Muscle of leg (tissue), 3 donors: ENCODE measurements at regions not wholly inside any gene's neighbourhood (a gene's known extent, or its start where the extent isn't known, plus 50 kb on each side); places are given as distances from the start of the nearest gene placed in this dataset.

Experiments
- DNase-seq: peaks from one replicate; pipeline ENCODE4 v3.0.0; 2013
- H3K27ac ChIP-seq: one replicate; pipeline ENCODE4 v1.5.1; 2013; ENCODE audit warnings: mild to moderate bottlenecking, low read length, control low read depth
- H3K27me3 ChIP-seq: one replicate; pipeline ENCODE4 v1.6.1; 2013; ENCODE audit warnings: low read length; ENCODE audit not compliant: control insufficient read depth, insufficient read depth
- H3K36me3 ChIP-seq: one replicate; pipeline ENCODE4 v1.6.1; 2013; ENCODE audit warnings: low read length; ENCODE audit not compliant: control insufficient read depth, insufficient read depth
- H3K4me1 ChIP-seq: one replicate; pipeline ENCODE4 v1.6.1; 2013; ENCODE audit warnings: low read length; ENCODE audit not compliant: control insufficient read depth, insufficient read depth
- H3K4me3 ChIP-seq: one replicate; pipeline ENCODE4 v1.5.1; 2013; ENCODE audit warnings: low read length, control low read depth
- H3K9me3 ChIP-seq: replicated peaks from 2 replicates; pipeline ENCODE4 v1.6.1; 2013; ENCODE audit warnings: low read depth, low read length; ENCODE audit not compliant: control insufficient read depth
- WGBS: methylation state at CpG from one replicate; pipeline ENCODE4 v1.1.5; 2013; ENCODE audit warnings: missing lambda C conversion rate; ENCODE audit not compliant: insufficient coverage; 5-methylcytosine and 5-hydroxymethylcytosine counted together

DNA sequence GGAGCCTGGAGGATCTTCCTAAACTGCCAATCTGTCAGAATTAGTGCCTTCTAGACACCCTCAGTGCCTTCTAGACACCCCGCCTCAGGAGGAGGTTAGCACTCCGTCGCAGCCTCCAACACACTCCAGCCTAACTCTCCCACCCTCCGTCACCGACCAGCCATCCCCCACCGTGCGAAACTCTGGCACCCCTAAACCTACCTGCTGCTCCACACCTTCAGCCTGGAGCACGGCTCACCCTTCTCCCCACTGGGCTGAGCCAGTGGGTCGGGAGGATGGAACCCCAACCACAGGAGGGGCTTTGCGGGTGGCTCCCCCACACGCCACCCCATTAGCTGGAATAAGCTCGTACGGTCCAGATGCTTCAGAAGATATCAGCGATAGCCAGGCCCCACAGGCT, 468.9 kb upstream of the HS6ST1 start:
- 85% methylated on average over 11 of the region's 14 CpGs for WGBS
- no peak for DNase-seq
- Histone ChIP-seq H3K9me3 (no peaks in the 10 kb centered on the region), H3K27ac (no peak overlapping the region), H3K27me3 (peaks cover 2% of the 10 kb centered on the region), H3K4me1 (no peaks in the 10 kb centered on the region), H3K36me3 (no peaks in the 10 kb centered on the region), H3K4me3 (no peak overlapping the region)

- 76% methylated on average over 7 of the region's 9 CpGs for WGBS
- no peaks in the 10 kb centered on the region for H3K36me3 ChIP-seq
- no peaks in the 10 kb centered on the region for H3K4me1 ChIP-seq
- H3K4me3 ChIP-seq = no peak overlapping the region
- DNase-seq = no peak
- H3K9me3 ChIP-seq = no peaks in the 10 kb centered on the region
- H3K27ac ChIP-seq = no peak overlapping the region
- peaks cover 2% of the 10 kb centered on the region for H3K27me3 ChIP-seq
Observed at GRCh38 chr2:128788636-128789220, 470.1 kb upstream of the HS6ST1 start.

- Histone ChIP-seq H3K4me1 (no peaks in the 10 kb centered on the region), H3K4me3 (no peak overlapping the region), H3K9me3 (no peaks in the 10 kb centered on the region), H3K27me3 (peaks cover 2% of the 10 kb centered on the region), H3K36me3 (no peaks in the 10 kb centered on the region), H3K27ac (no peak overlapping the region)
- DNase-seq = no peak
- WGBS = 66% methylated on average over 5 of the region's 6 CpGs
Observed at GRCh38 chr2:128789221-128789620, 470.6 kb upstream of the HS6ST1 start.

DNA sequence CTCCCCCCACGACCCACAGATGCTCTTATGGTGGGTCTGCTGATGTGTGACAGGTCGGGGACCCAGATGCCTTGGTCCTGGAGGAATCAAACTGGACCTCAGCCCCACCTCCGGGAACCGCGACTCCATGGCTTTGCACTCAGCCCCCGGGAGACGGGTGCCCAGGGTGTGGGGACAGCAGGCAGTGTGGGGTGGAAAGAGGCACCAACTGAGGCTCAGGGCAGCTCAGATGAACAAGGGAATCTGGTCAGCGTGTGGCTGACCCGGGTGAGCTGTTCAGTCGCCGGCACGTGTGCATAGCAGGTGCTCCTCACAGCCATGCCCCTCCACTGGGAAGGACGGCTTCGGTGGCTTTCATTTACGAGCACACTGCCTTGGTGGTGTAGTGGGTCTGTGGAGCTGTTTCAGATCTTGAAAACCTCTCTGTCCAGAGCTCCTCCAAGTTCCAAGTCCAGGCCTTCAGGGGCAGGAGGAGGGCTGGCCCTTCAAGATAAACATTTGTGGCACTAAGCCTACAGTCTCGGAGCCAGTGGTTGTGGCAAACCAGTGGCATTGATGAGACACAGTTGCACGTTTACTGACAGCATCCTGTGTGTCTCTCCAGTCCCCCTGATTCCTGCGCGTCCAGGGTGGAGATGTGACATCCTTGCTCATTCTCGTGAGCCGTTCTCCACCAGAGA, 471.2 kb upstream of the HS6ST1 start:
- WGBS = 87% methylated on average over 13 of the region's 21 CpGs
- Histone ChIP-seq H3K4me3 (no peak overlapping the region), H3K27ac (no peak overlapping the region), H3K9me3 (no peaks in the 10 kb centered on the region), H3K27me3 (peaks cover 2% of the 10 kb centered on the region), H3K4me1 (no peaks in the 10 kb centered on the region), H3K36me3 (no peaks in the 10 kb centered on the region)
- DNase-seq = no peak

DNA sequence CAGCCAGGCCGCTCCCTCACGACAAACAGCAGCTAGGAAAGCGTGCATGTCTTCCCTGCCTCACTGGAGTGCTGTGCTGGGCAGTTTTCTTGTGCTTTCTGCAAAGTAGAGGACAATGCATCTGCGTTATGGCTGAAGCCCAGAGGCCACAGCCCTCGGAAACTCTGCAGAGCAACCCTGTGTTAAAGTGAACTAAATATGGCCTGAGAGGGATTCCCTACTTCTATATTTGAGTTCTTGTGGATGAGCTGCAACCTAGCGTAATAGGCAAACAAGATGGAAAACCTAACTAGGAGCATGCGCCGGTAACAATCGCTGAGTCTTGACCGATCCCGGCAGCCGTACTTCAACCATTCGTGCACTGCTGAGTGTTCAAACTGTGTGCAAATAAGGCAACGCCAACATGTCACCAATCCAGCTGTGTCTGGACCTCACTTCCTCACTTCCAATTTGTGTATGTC, 471.9 kb upstream of the HS6ST1 start:
- WGBS = 64% methylated on average over 12 of the region's 14 CpGs
- Histone ChIP-seq H3K27ac (no peak overlapping the region), H3K4me1 (no peaks in the 10 kb centered on the region)

DNA sequence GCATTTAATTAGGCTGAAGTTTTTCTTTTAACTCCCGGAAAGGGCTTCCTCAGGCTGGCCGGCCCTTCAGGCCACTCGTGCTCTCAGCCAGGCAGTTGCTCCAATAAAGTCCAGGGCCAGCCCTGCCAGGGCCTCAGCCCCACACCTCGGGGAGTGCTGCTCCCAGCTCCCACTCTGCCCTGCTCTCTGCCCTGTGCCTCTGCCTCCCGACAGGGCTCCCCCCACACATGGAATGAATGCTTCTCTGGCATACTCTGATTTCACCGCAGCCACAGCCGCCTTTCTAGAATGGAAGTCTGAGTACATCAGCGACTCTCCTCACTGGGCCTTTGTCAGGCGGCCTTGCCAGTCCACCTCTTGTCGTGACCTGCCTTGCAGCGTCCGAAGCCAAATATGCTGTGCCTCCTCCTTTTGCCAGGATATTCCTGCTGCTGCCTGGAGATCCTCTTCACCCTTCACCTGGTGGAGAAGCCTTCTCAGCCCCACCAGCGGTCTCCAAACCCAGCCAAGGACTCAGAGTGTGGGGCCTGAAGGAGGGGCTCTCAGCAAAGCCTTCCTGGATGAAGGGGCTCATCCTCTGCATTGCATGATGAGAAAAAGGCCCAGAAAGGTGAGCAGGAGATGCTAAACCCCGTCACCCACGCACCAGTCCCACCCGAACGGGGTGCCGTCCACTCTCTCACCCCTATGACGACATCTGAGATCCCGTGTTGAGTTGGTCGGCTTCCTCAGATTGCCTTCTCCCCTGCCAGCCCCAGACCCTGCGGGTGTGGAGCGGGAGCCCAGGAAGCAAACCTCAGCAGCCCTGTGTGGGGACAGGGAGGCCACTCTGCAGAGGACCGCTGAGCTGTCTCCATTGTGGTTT, 472.7 kb upstream of the HS6ST1 start:
- no peaks in the 10 kb centered on the region for H3K9me3 ChIP-seq
- H3K4me1 ChIP-seq = no peaks in the 10 kb centered on the region
- no peaks in the 10 kb centered on the region for H3K27me3 ChIP-seq
- 76% methylated on average over 21 of the region's 24 CpGs for WGBS
- no peak overlapping the region for H3K4me3 ChIP-seq
- no peaks in the 10 kb centered on the region for H3K36me3 ChIP-seq
- no peak overlapping the region for H3K27ac ChIP-seq
- DNase-seq = no peak

More for the DNA sequence above, 471.9 kb upstream of the HS6ST1 start:
- Histone ChIP-seq H3K36me3 (no peaks in the 10 kb centered on the region), H3K27me3 (peaks cover 1% of the 10 kb centered on the region), H3K4me3 (no peak overlapping the region), H3K9me3 (no peaks in the 10 kb centered on the region)
- no peak for DNase-seq

DNA sequence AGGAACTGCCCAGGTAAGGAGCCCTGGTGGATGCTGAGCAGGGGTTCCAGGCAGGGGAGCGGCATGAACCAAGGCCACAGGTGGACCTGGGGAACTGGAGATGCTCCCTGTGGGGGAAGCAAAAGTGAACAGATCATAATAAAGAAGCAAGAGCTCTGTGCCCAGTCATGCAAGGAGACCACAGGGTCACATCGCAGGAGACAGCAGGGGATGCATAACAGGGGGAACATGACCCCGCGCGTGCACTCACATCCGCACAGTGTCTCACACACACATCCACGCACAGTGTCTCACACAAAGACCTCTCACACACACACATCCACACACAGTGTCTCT, 473.3 kb upstream of the HS6ST1 start:
- Histone ChIP-seq H3K36me3 (no peaks in the 10 kb centered on the region), H3K4me1 (no peaks in the 10 kb centered on the region), H3K27me3 (peaks cover under 1% of the 10 kb centered on the region), H3K4me3 (no peak overlapping the region), H3K27ac (no peak overlapping the region), H3K9me3 (no peaks in the 10 kb centered on the region)
- no peak for DNase-seq
- 78% methylated on average over 7 of the region's 7 CpGs for WGBS

DNA sequence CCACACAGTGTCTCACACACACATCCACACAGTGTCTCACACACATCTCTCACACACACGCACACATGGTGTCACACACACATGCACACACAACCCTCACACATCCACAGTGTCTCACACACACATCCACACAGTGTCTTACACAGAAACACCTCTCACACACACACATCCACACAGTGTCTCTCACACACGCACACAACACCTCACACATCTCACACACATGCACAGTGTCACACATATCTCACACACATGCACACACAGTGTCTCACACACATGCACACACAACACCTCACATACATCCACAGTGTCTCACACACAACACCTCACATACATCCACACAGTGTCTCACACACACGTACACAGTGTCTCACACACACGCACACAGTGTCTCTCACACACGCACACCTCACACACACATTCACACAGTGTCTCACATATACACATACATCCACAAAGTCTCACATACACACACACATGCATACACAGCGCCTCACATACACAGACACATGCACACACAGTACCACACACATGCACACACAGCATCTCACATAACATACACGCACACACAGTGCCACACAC, 473.9 kb upstream of the HS6ST1 start:
- 89% methylated on average over 6 of the region's 7 CpGs for WGBS
- no peaks in the 10 kb centered on the region for H3K9me3 ChIP-seq
- H3K4me1 ChIP-seq = no peaks in the 10 kb centered on the region
- no peak overlapping the region for H3K27ac ChIP-seq
- no peaks in the 10 kb centered on the region for H3K36me3 ChIP-seq
- peaks cover 2% of the 10 kb centered on the region for H3K27me3 ChIP-seq
- no peak for DNase-seq
- H3K4me3 ChIP-seq = no peak overlapping the region

DNA sequence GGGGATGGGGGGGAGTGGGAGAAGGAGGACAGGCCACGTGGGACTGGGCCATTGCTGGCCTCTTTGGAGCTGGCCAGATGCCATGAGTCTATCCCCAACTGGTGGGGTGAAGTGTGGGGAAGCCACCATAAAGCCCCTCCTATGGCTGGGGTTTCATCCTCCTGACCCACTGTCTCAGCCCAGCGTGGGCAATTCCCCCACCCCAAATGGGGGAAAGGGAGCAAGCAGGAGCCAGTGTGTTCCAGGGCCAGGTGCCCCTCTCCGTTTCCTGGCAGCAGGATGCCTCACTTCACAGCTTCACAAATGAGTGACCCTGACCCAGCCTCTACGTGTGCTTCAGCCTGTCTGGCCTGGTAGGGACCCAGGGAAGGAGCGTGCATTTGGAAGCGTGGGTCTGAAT, 474.7 kb upstream of the HS6ST1 start:
- Histone ChIP-seq H3K9me3 (no peaks in the 10 kb centered on the region), H3K27me3 (peaks cover 2% of the 10 kb centered on the region), H3K4me1 (peaks cover under 1% of the 10 kb centered on the region), H3K4me3 (no peak overlapping the region), H3K27ac (no peak overlapping the region), H3K36me3 (no peaks in the 10 kb centered on the region)
- DNase-seq = no peak
- WGBS = no CpG with 5 or more reads among the region's 6 CpGs

DNA sequence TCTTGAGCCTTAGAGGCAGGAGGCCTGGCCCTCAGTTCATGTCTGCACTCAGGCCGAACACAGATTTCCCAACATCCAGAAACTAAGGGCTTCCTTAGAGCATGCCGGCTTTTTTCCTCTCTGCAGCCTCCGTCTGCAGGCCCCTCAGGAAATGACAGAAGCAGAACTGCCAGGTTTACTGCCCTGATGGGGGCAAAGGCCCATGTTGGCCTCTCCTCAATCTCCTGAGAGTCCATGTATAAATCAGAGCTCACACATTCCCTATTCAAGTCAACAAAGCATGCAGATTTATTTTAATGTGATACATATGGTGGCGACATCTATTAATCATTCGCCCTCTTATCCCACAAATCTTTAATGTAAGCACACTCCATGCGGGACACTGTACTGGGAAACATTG, 475.6 kb upstream of the HS6ST1 start:
- Histone ChIP-seq H3K27me3 (peaks cover 2% of the 10 kb centered on the region), H3K36me3 (no peaks in the 10 kb centered on the region), H3K9me3 (no peaks in the 10 kb centered on the region), H3K27ac (no peak overlapping the region), H3K4me3 (no peak overlapping the region), H3K4me1 (peaks cover 8% of the 10 kb centered on the region)
- no peak for DNase-seq
- WGBS = 86% methylated on average over 1 of the region's 6 CpGs
